H9 (cell line): ENCODE measurements at regions not wholly inside any gene's neighbourhood (a gene's known extent, or its start where the extent isn't known, plus 50 kb on each side); places are given as distances from the start of the nearest gene placed in this dataset.

Experiments
- DNase-seq: peaks from one replicate; pipeline ENCODE4 v3.0.0-alpha.2; 2017
- H2AFZ ChIP-seq: one replicate; pipeline ENCODE4 v1.6.1; 2013; ENCODE audit warnings: mild to moderate bottlenecking, low read length, control low read depth, moderate library complexity
- H2AK5ac ChIP-seq: 2 replicates; pipeline ENCODE4 v1.6.1; 2013; ENCODE audit warnings: low read length, control low read depth, mixed read lengths; ENCODE audit not compliant: insufficient read length
- H2BK120ac ChIP-seq: one replicate; pipeline ENCODE4 v1.6.1; 2013; ENCODE audit warnings: low read depth, mild to moderate bottlenecking, low read length, control low read depth, inconsistent platforms; ENCODE audit not compliant: poor library complexity, severe bottlenecking
- H2BK12ac ChIP-seq: 2 replicates; pipeline ENCODE4 v1.6.1; 2013; ENCODE audit warnings: low read length, control low read depth, mixed read lengths, low read depth; ENCODE audit not compliant: insufficient read length
- H2BK15ac ChIP-seq: 2 replicates; pipeline ENCODE4 v1.6.1; 2013; ENCODE audit warnings: low read depth, low read length, control low read depth
- H2BK20ac ChIP-seq: one replicate; pipeline ENCODE4 v1.6.1; 2013; ENCODE audit warnings: low read depth, mild to moderate bottlenecking, low read length, control low read depth, inconsistent platforms; ENCODE audit not compliant: poor library complexity, severe bottlenecking
- H2BK5ac ChIP-seq: 2 replicates; pipeline ENCODE4 v1.6.1; 2013; ENCODE audit warnings: low read length, control low read depth, mixed read lengths; ENCODE audit not compliant: insufficient read length
- H3K14ac ChIP-seq: 2 replicates; pipeline ENCODE4 v1.6.1; 2013; ENCODE audit warnings: low read length, control low read depth; ENCODE audit not compliant: insufficient read depth
- H3K18ac ChIP-seq: 2 replicates; pipeline ENCODE4 v1.6.1; 2013; ENCODE audit warnings: low read depth, mild to moderate bottlenecking, mixed read lengths, low read length, control low read depth; ENCODE audit not compliant: insufficient read length
- H3K23ac ChIP-seq: 2 replicates; pipeline ENCODE4 v1.6.1; 2013; ENCODE audit warnings: low read length, control low read depth, mixed read lengths, low read depth; ENCODE audit not compliant: insufficient read length
- H3K23me2 ChIP-seq: 2 replicates; pipeline ENCODE4 v1.6.1; 2013; ENCODE audit warnings: low read depth, mild to moderate bottlenecking, mixed read lengths, low read length, control low read depth; ENCODE audit not compliant: insufficient read length, poor library complexity, severe bottlenecking
- H3K27ac ChIP-seq: 2 replicates; pipeline ENCODE4 v1.5.1; 2013; ENCODE audit warnings: low read length, control low read depth, mixed read lengths, low read depth; ENCODE audit not compliant: insufficient read length
- H3K27me3 ChIP-seq: 2 replicates; pipeline ENCODE4 v1.6.1; 2013; ENCODE audit warnings: low read length, control low read depth, inconsistent platforms; ENCODE audit not compliant: insufficient read depth
- H3K4ac ChIP-seq: 2 replicates; pipeline ENCODE4 v1.6.1; 2013; ENCODE audit warnings: low read depth, mild to moderate bottlenecking, control low read depth, inconsistent platforms, low read length, moderate library complexity
- H3K4me1 ChIP-seq: 2 replicates; pipeline ENCODE4 v1.6.1; 2013; ENCODE audit warnings: low read length, control low read depth, inconsistent platforms; ENCODE audit not compliant: insufficient read depth
- H3K4me2 ChIP-seq: 2 replicates; pipeline ENCODE4 v1.6.1; 2013; ENCODE audit warnings: low read length, control low read depth, mixed read lengths; ENCODE audit not compliant: insufficient read length, insufficient read depth
- H3K56ac ChIP-seq: 2 replicates; pipeline ENCODE4 v1.6.1; 2013; ENCODE audit warnings: low read depth, mild to moderate bottlenecking, mixed read lengths, low read length, control low read depth; ENCODE audit not compliant: insufficient read length
- H3K79me1 ChIP-seq: 2 replicates; pipeline ENCODE4 v1.6.1; 2013; ENCODE audit warnings: low read depth, mild to moderate bottlenecking, moderate library complexity, low read length, control low read depth, inconsistent platforms; ENCODE audit not compliant: insufficient read depth, poor library complexity, severe bottlenecking
- H3K79me2 ChIP-seq: 2 replicates; pipeline ENCODE4 v1.6.1; 2013; ENCODE audit warnings: low read length, control low read depth, inconsistent platforms; ENCODE audit not compliant: insufficient read depth
- H3K9ac ChIP-seq: 2 replicates; pipeline ENCODE4 v1.6.1; 2013; ENCODE audit warnings: low read length, control low read depth, mixed read lengths; ENCODE audit not compliant: insufficient read length; ENCODE audit errors: extremely low read depth
- H3K9me3 ChIP-seq: one replicate; pipeline ENCODE4 v1.6.1; 2013; ENCODE audit warnings: low read depth, low read length, inconsistent platforms; ENCODE audit not compliant: control insufficient read depth
- H3T11ph ChIP-seq: one replicate; pipeline ENCODE4 v1.6.1; 2013; ENCODE audit warnings: mild to moderate bottlenecking, low read length, control low read depth, inconsistent platforms
- H4K20me1 ChIP-seq: one replicate; pipeline ENCODE4 v1.6.1; 2013; ENCODE audit not compliant: control insufficient read depth, insufficient read length, insufficient read depth
- H4K5ac ChIP-seq: 2 replicates; pipeline ENCODE4 v1.6.1; 2013; ENCODE audit warnings: low read depth, mild to moderate bottlenecking, mixed read lengths, low read length, control low read depth; ENCODE audit not compliant: insufficient read length
- H4K8ac ChIP-seq: replicated peaks from 2 replicates; pipeline ENCODE4 v1.6.1; 2013; ENCODE audit warnings: low read length, control low read depth, mixed read lengths, low read depth; ENCODE audit not compliant: insufficient read length
- H4K91ac ChIP-seq: 2 replicates; pipeline ENCODE4 v1.6.1; 2013; ENCODE audit warnings: low read depth, mild to moderate bottlenecking, moderate library complexity, mixed read lengths, low read length, control low read depth; ENCODE audit not compliant: insufficient read length
- H3K27ac Mint-ChIP-seq, 3 experiments: 2 replicates in 2 of 3; 3 replicates in 1 of 3; pipeline ENCODE4 v1.8.0; 2020 to 2021; ENCODE audit warnings: mixed read lengths in 3 of 3, mild to moderate bottlenecking in 1 of 3, moderate library complexity in 1 of 3
- H3K27me3 Mint-ChIP-seq: 2 replicates; pipeline ENCODE4 v1.8.0; 2021; ENCODE audit warnings: low read depth, mild to moderate bottlenecking, moderate library complexity, mixed read lengths
- H3K36me3 Mint-ChIP-seq, 3 experiments: 2 replicates in 2 of 3; 3 replicates in 1 of 3; pipeline ENCODE4 v1.8.0; 2020 to 2021; ENCODE audit warnings: low read depth in 3 of 3, mixed read lengths in 3 of 3; ENCODE audit not compliant: insufficient read depth in 1 of 3
- H3K4me1 Mint-ChIP-seq, 2 experiments: 2 replicates each; pipeline ENCODE4 v1.8.0; 2020; ENCODE audit warnings: mixed read lengths in 2 of 2
- H3K4me3 Mint-ChIP-seq, 2 experiments: 2 replicates in 1 of 2; 3 replicates in 1 of 2; pipeline ENCODE4 v1.8.0; 2020 to 2021; ENCODE audit warnings: mild to moderate bottlenecking in 2 of 2, mixed read lengths in 2 of 2, moderate library complexity in 1 of 2
- H3K9me3 Mint-ChIP-seq, 2 experiments: 2 replicates in 1 of 2; 3 replicates in 1 of 2; pipeline ENCODE4 v1.8.0; 2020; ENCODE audit warnings: mild to moderate bottlenecking in 2 of 2, mixed read lengths in 2 of 2, moderate library complexity in 1 of 2
- WGBS: extraction: QIAGEN DNeasy Blood & Tissue Kit; methylation state at CpG from one replicate; pipeline ENCODE4 v1.1.7; 2013; ENCODE audit warnings: missing lambda C conversion rate, low lambda C conversion rate, mixed read lengths; ENCODE audit not compliant: insufficient read length; ENCODE audit errors: extremely low coverage; 5-methylcytosine and 5-hydroxymethylcytosine counted together
- TF ChIP-seq, protein P1 (sequence below): fragments of 200-600 bp; sonication (generic); conservative IDR thresholded peaks from 3 replicates; pipeline ENCODE4 v1.8.0; 2021; ENCODE audit warnings: antibody characterized with exemption, mild to moderate bottlenecking

- Histone ChIP-seq H3T11ph (no peak overlapping the region), H2BK5ac (no peak overlapping the region), H4K20me1 (no peaks in the 10 kb centered on the region), H4K5ac (no peak overlapping the region), H4K91ac (no peak overlapping the region), H3K27me3 (no peaks in the 10 kb centered on the region), H2BK12ac (no peak overlapping the region), H3K4me1 (no peaks in the 10 kb centered on the region), H4K8ac (no peak overlapping the region), H3K56ac (no peak overlapping the region), H3K79me1 (no peaks in the 10 kb centered on the region), H3K23me2 (no peaks in the 10 kb centered on the region), H2BK15ac (no peak overlapping the region), H3K23ac (no peak overlapping the region), H3K14ac (no peak overlapping the region), H2BK120ac (no peak overlapping the region), H3K9me3 (no peaks in the 10 kb centered on the region), H3K4ac (no peak overlapping the region), H2AK5ac (no peak overlapping the region), H2AFZ (no peak overlapping the region), H3K18ac (no peak overlapping the region), H3K27ac (no peak overlapping the region), H3K9ac (no peak overlapping the region), H3K79me2 (no peaks in the 10 kb centered on the region), H3K4me2 (no peak overlapping the region), H2BK20ac (no peak overlapping the region)
- no peaks in the 10 kb centered on the region for H3K27me3 Mint-ChIP-seq
- H3K4me1 Mint-ChIP-seq, result no peaks in the 10 kb centered on the region
- no peak overlapping the region for H3K27ac Mint-ChIP-seq
- DNase-seq, result no peak
- WGBS, result no CpG with 5 or more reads among the region's 2 CpGs
- H3K9me3 Mint-ChIP-seq, result no peaks in the 10 kb centered on the region; a peak in 1 of 5 replicates
- no peak overlapping the region for H3K4me3 Mint-ChIP-seq
- no peaks in the 10 kb centered on the region for H3K36me3 Mint-ChIP-seq
- TF ChIP-seq, protein P1, sequence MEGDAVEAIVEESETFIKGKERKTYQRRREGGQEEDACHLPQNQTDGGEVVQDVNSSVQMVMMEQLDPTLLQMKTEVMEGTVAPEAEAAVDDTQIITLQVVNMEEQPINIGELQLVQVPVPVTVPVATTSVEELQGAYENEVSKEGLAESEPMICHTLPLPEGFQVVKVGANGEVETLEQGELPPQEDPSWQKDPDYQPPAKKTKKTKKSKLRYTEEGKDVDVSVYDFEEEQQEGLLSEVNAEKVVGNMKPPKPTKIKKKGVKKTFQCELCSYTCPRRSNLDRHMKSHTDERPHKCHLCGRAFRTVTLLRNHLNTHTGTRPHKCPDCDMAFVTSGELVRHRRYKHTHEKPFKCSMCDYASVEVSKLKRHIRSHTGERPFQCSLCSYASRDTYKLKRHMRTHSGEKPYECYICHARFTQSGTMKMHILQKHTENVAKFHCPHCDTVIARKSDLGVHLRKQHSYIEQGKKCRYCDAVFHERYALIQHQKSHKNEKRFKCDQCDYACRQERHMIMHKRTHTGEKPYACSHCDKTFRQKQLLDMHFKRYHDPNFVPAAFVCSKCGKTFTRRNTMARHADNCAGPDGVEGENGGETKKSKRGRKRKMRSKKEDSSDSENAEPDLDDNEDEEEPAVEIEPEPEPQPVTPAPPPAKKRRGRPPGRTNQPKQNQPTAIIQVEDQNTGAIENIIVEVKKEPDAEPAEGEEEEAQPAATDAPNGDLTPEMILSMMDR, result no peak
Observed at GRCh38 chr6:134684423-134684795, 265.5 kb downstream of the ALDH8A1 start.
